Sigmoid colon (tissue), 6 donors: ENCODE measurements at regions not wholly inside any gene's neighbourhood (a gene's known extent, or its start where the extent isn't known, plus 50 kb on each side); places are given as distances from the start of the nearest gene placed in this dataset.

Experiments
- DNase-seq: peaks from one replicate; pipeline ENCODE4 v3.0.0-alpha.2; 2019
- H3K27ac ChIP-seq, 4 donors: fragments of 200-600 bp; sonication (generic); one replicate each; pipeline ENCODE4 v1.5.1; 2016 to 2019; ENCODE audit warnings: mild to moderate bottlenecking in 1 of 4
- H3K27me3 ChIP-seq, 3 donors: fragments of 200-600 bp; sonication (generic); one replicate each; pipeline ENCODE4 v1.5.1; 2019; ENCODE audit warnings: mild to moderate bottlenecking in 1 of 3
- H3K36me3 ChIP-seq, 4 donors: fragments of 200-600 bp; sonication (generic); one replicate each; pipeline ENCODE4 v1.5.1; 2016 to 2019
- H3K4me1 ChIP-seq, 4 donors: fragments of 200-600 bp; sonication (generic); one replicate each; pipeline ENCODE4 v1.5.1; 2017 to 2019
- H3K4me3 ChIP-seq, 4 donors: fragments of 200-600 bp; sonication (generic); one replicate each; pipeline ENCODE4 v1.5.1; 2017 to 2019; ENCODE audit warnings: mild to moderate bottlenecking in 2 of 4, moderate library complexity in 1 of 4
- H3K9me3 ChIP-seq, 4 donors: fragments of 200-600 bp in 3 of 4; sonication (generic) in 3 of 4; one replicate each; pipeline versions ENCODE4 v1.5.1 to v1.6.1; 2013 to 2019
- EP300 ChIP-seq, 4 donors: sonication (generic); formaldehyde crosslinking; IDR thresholded peaks; one replicate each; pipeline ENCODE4 v1.6.1; 2017; ENCODE audit warnings: antibody characterized with exemption in 4 of 4
- POLR2A ChIP-seq, 2 donors: fragments of 450-650 bp; IDR thresholded peaks; one replicate each; pipeline ENCODE4 v1.6.1; 2016; ENCODE audit warnings: antibody characterized with exemption in 2 of 2, mild to moderate bottlenecking in 2 of 2, moderate library complexity in 2 of 2
- POLR2AphosphoS5 ChIP-seq, 4 donors: sonication (generic); formaldehyde crosslinking; IDR thresholded peaks; one replicate each; pipeline ENCODE4 v1.6.1; 2017; ENCODE audit warnings: antibody characterized with exemption in 4 of 4
- whole genome bisulfite sequencing, 2 donors: extraction: QIAGEN DNeasy Blood & Tissue Kit; methylation state at CpG; one replicate each; pipeline ENCODE4 v1.1.7; 2013; 5-methylcytosine and 5-hydroxymethylcytosine counted together
- intact Hi-C: fragments of 100-400 bp; cut with DNase I; formaldehyde crosslinking; loops from one replicate; pipeline ENCODE4 v1.15.1; 2023
- TF ChIP-seq, protein P1 (sequence below), 4 experiments: fragments of 450-650 bp in 3 of 4; fragments of 200-600 bp in 1 of 4; IDR thresholded peaks; one replicate each; pipeline ENCODE4 v1.5.1; 2016 to 2019; ENCODE audit warnings: antibody characterized with exemption in 4 of 4, mild to moderate bottlenecking in 3 of 4, moderate library complexity in 2 of 4
- donor health status: healthy with polysubstance abuse.
- donor health status: healthy.

- intact Hi-C loops = no loop called here
- WGBS, 2 donors = 85 to 89% methylated on average over 6 of the region's 6 CpGs
Measured at GRCh38 chr17:14815079-14815478, 450.0 kb downstream of the PMP22 start.

GRCh38 chr17:14813649-14814370 lies 451.3 kb downstream of the PMP22 start:
- Histone ChIP-seq H3K27me3 (no peaks in the 10 kb centered on the region), H3K4me3 (no peak overlapping the region), H3K27ac (no peak overlapping the region), H3K4me1 (no peaks in the 10 kb centered on the region), H3K36me3 (no peaks in the 10 kb centered on the region), H3K9me3 (no peaks in the 10 kb centered on the region)
- TF ChIP-seq POLR2A (IDR thresholded peaks at IDR 0.05) = no peak
- TF ChIP-seq, protein P1, sequence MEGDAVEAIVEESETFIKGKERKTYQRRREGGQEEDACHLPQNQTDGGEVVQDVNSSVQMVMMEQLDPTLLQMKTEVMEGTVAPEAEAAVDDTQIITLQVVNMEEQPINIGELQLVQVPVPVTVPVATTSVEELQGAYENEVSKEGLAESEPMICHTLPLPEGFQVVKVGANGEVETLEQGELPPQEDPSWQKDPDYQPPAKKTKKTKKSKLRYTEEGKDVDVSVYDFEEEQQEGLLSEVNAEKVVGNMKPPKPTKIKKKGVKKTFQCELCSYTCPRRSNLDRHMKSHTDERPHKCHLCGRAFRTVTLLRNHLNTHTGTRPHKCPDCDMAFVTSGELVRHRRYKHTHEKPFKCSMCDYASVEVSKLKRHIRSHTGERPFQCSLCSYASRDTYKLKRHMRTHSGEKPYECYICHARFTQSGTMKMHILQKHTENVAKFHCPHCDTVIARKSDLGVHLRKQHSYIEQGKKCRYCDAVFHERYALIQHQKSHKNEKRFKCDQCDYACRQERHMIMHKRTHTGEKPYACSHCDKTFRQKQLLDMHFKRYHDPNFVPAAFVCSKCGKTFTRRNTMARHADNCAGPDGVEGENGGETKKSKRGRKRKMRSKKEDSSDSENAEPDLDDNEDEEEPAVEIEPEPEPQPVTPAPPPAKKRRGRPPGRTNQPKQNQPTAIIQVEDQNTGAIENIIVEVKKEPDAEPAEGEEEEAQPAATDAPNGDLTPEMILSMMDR (IDR thresholded peaks at IDR 0.05) = no peak
- TF ChIP-seq EP300 (IDR thresholded peaks at IDR 0.05) = no peak
- TF ChIP-seq POLR2AphosphoS5 (IDR thresholded peaks at IDR 0.05) = no peak
- intact Hi-C loops = no loop called here
- 48 to 65% methylated on average over 18 of the region's 18 CpGs for WGBS, 2 donors
- DNase-seq = no peak

More at GRCh38 chr17:14815079-14815478, 450.0 kb downstream of the PMP22 start:
- TF ChIP-seq POLR2AphosphoS5 (IDR thresholded peaks at IDR 0.05) (no peak), EP300 (IDR thresholded peaks at IDR 0.05) (no peak), POLR2A (IDR thresholded peaks at IDR 0.05) (no peak)
- TF ChIP-seq, protein P1 (IDR thresholded peaks at IDR 0.05) = no peak
- Histone ChIP-seq H3K36me3 (no peaks in the 10 kb centered on the region), H3K4me1 (no peaks in the 10 kb centered on the region), H3K4me3 (no peak overlapping the region), H3K27me3 (no peaks in the 10 kb centered on the region), H3K9me3 (no peaks in the 10 kb centered on the region), H3K27ac (no peak overlapping the region)
- no peak for DNase-seq

DNA sequence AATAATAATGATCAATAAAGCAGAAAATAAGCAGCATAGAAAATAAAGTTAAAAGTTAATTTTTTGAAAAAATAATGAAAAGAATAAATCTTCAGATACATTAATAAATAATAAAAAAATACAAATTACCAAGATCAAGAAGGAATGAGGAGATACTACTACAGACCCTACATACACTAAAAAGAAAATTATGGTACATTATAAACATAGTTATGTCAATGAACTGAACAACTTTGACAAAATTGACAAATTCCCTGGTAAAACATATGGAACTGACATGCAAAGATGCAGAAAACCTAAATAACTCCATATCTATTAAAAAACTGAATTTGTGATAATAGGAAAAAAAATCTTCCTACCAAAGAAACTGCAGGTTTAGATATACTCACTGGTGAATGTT lies 456.7 kb downstream of the PMP22 start:
- intact Hi-C loops = no loop called here
- Histone ChIP-seq H3K36me3 (no peaks in the 10 kb centered on the region), H3K27me3 (no peaks in the 10 kb centered on the region), H3K4me3 (no peak overlapping the region), H3K4me1 (no peaks in the 10 kb centered on the region), H3K9me3 (no peaks in the 10 kb centered on the region), H3K27ac (no peak overlapping the region)
- TF ChIP-seq POLR2AphosphoS5 (IDR thresholded peaks at IDR 0.05) = no peak
- TF ChIP-seq, protein P1 (IDR thresholded peaks at IDR 0.05) = no peak
- no peak for TF ChIP-seq EP300 (IDR thresholded peaks at IDR 0.05)
- TF ChIP-seq POLR2A (IDR thresholded peaks at IDR 0.05) = no peak
- no peak for DNase-seq

DNA sequence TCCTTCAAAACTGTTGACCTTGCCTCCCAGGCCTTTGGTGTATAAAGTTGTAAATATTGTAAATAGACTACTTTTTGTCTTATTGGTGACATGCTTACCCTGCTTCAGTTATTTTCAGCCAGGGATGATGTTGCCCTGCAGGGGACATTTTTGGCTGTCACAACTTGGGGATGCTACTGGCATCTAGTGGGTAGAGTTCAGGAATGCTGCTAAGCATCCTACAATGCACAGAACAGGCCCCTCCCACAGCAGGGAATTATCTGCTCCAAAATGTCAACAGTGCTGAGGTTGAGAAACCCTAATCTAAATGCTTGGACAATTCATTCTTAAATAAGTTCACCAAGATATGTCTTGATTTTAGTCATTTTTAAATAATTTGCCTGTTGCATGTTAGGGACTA lies 459.8 kb downstream of the PMP22 start:
- intact Hi-C loops = no loop called here
- TF ChIP-seq EP300 (IDR thresholded peaks at IDR 0.05) = no peak
- TF ChIP-seq, protein P1 (IDR thresholded peaks at IDR 0.05) = no peak
- no peak for TF ChIP-seq POLR2AphosphoS5 (IDR thresholded peaks at IDR 0.05)
- TF ChIP-seq POLR2A (IDR thresholded peaks at IDR 0.05) = no peak
- no peaks in the 10 kb centered on the region for H3K36me3 ChIP-seq
- DNase-seq = no peak
- no peaks in the 10 kb centered on the region for H3K4me1 ChIP-seq
- no peaks in the 10 kb centered on the region for H3K27me3 ChIP-seq
- no peak overlapping the region for H3K4me3 ChIP-seq
- no peaks in the 10 kb centered on the region for H3K9me3 ChIP-seq
- no peak overlapping the region for H3K27ac ChIP-seq

DNA sequence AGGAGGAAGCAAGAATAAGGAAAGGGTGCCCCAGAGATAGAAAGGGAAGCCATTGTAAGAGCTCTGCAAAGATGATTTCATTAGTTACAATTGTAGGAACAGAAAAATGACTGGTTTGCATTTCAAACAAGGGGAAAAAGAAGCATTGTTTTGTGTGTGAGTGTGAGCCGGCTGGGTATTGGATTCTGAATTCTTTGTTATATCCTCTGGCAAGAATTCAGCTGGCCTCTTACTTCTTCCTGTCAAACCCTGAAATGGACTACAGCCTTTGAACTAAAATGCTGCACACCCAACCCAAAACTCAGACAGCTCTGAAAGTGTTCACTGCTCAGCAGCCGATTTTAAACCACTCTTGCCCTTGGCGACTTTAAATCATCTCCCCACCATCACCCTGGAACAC lies 461.3 kb downstream of the PMP22 start:
- DNase-seq = no peak
- Histone ChIP-seq H3K36me3 (no peaks in the 10 kb centered on the region), H3K27ac (no peak overlapping the region), H3K27me3 (no peaks in the 10 kb centered on the region), H3K9me3 (no peaks in the 10 kb centered on the region), H3K4me3 (no peak overlapping the region), H3K4me1 (no peaks in the 10 kb centered on the region)
- TF ChIP-seq POLR2AphosphoS5 (IDR thresholded peaks at IDR 0.05) (no peak), POLR2A (IDR thresholded peaks at IDR 0.05) (no peak), EP300 (IDR thresholded peaks at IDR 0.05) (no peak)
- TF ChIP-seq, protein P1 (IDR thresholded peaks at IDR 0.05) = no peak
- intact Hi-C loops = no loop called here
- WGBS, 2 donors = 64 to 73% methylated on average over 3 of the region's 3 CpGs
